ENCODE measurements at regions not wholly inside any gene's neighbourhood (a gene's known extent, or its start where the extent isn't known, plus 50 kb on each side); places are given as distances from the start of the nearest gene placed in this dataset.

GRCh38 chr9:7297521-7297920, 502.1 kb downstream of the DMAC1 start:
- H4K20me1 ChIP-seq (ENCODE audit: control insufficient read depth, extremely low read depth, insufficient read depth, low read length), result no peaks in the 10 kb centered on the region
- H3K36me3 ChIP-seq (ENCODE audit: control insufficient read depth, insufficient read depth, low read length), result no peaks in the 10 kb centered on the region
- no peak for DNase-seq (ENCODE audit: low read depth in 2 of 2)
- no peaks in the 10 kb centered on the region for H3K79me2 ChIP-seq (ENCODE audit: control insufficient read depth, insufficient read depth, low read length)
- no peak overlapping the region for H3K4me3 ChIP-seq (replicated peaks in 1 of 4; ENCODE audit: control extremely low read depth in 1 of 4, insufficient read depth in 1 of 4, low read depth in 3 of 4, low read length in 4 of 4)
- H3K9me3 ChIP-seq (ENCODE audit: control insufficient read depth, insufficient read depth, low read depth, low read length), result no peaks in the 10 kb centered on the region
- TF ChIP-seq CTCF (conservative IDR thresholded peaks at IDR 0.05 in 1 of 2, IDR thresholded peaks at IDR 0.05 in 1 of 2; ENCODE audit: low read depth in 1 of 2, low read length in 2 of 2) (no peak), EZH2 (IDR thresholded peaks at IDR 0.05; ENCODE audit: low read length, missing control alignments) (no peak)
- no peaks in the 10 kb centered on the region for H3K4me1 ChIP-seq (ENCODE audit: control insufficient read depth, extremely low read depth, insufficient read depth, low read length)
- no peak overlapping the region for H2AFZ ChIP-seq (ENCODE audit: low read length)
- no peak overlapping the region for H3K27ac ChIP-seq (ENCODE audit: insufficient read depth, low read length)
- H3K9ac ChIP-seq (ENCODE audit: insufficient read depth, low read length), result no peak overlapping the region
- no peaks in the 10 kb centered on the region for H3K27me3 ChIP-seq (ENCODE audit: control insufficient read depth, insufficient read depth, low read length)
- no peak overlapping the region for H3K4me2 ChIP-seq (ENCODE audit: extremely low read depth, insufficient read depth, low read length)

- no peak for DNase-seq (ENCODE audit: low read depth in 2 of 2)
- Histone ChIP-seq H3K4me2 (ENCODE audit: extremely low read depth, insufficient read depth, low read length) (no peak overlapping the region), H3K9me3 (ENCODE audit: control insufficient read depth, insufficient read depth, low read depth, low read length) (no peaks in the 10 kb centered on the region)
Measured at GRCh38 chr9:7293091-7293490, 506.5 kb downstream of the DMAC1 start.

GRCh38 chr9:7289773-7290172, 509.8 kb downstream of the DMAC1 start:
- TF ChIP-seq CTCF (conservative IDR thresholded peaks at IDR 0.05 in 1 of 2, IDR thresholded peaks at IDR 0.05 in 1 of 2; ENCODE audit: low read depth in 1 of 2, low read length in 2 of 2) (no peak), EZH2 (IDR thresholded peaks at IDR 0.05; ENCODE audit: low read length, missing control alignments) (no peak)
- no peaks in the 10 kb centered on the region for H4K20me1 ChIP-seq (ENCODE audit: control insufficient read depth, extremely low read depth, insufficient read depth, low read length)
- no peak overlapping the region for H3K9ac ChIP-seq (ENCODE audit: insufficient read depth, low read length)

More at GRCh38 chr9:7293091-7293490, 506.5 kb downstream of the DMAC1 start:
- no peak overlapping the region for H3K4me3 ChIP-seq (replicated peaks in 1 of 4; ENCODE audit: control extremely low read depth in 1 of 4, insufficient read depth in 1 of 4, low read depth in 3 of 4, low read length in 4 of 4)
- no peak overlapping the region for H3K27ac ChIP-seq (ENCODE audit: insufficient read depth, low read length)
- H3K9ac ChIP-seq (ENCODE audit: insufficient read depth, low read length), result no peak overlapping the region
- no peak overlapping the region for H2AFZ ChIP-seq (ENCODE audit: low read length)
- H3K4me1 ChIP-seq (ENCODE audit: control insufficient read depth, extremely low read depth, insufficient read depth, low read length), result no peaks in the 10 kb centered on the region
- no peaks in the 10 kb centered on the region for H3K79me2 ChIP-seq (ENCODE audit: control insufficient read depth, insufficient read depth, low read length)
- H4K20me1 ChIP-seq (ENCODE audit: control insufficient read depth, extremely low read depth, insufficient read depth, low read length), result no peaks in the 10 kb centered on the region
- no peaks in the 10 kb centered on the region for H3K36me3 ChIP-seq (ENCODE audit: control insufficient read depth, insufficient read depth, low read length)
- no peak for TF ChIP-seq CTCF (conservative IDR thresholded peaks at IDR 0.05 in 1 of 2, IDR thresholded peaks at IDR 0.05 in 1 of 2; ENCODE audit: low read depth in 1 of 2, low read length in 2 of 2)
- no peak for TF ChIP-seq EZH2 (IDR thresholded peaks at IDR 0.05; ENCODE audit: low read length, missing control alignments)
- no peaks in the 10 kb centered on the region for H3K27me3 ChIP-seq (ENCODE audit: control insufficient read depth, insufficient read depth, low read length)

More at GRCh38 chr9:7289773-7290172, 509.8 kb downstream of the DMAC1 start:
- Histone ChIP-seq H3K9me3 (ENCODE audit: control insufficient read depth, insufficient read depth, low read depth, low read length) (no peaks in the 10 kb centered on the region), H3K36me3 (ENCODE audit: control insufficient read depth, insufficient read depth, low read length) (no peaks in the 10 kb centered on the region), H2AFZ (ENCODE audit: low read length) (no peak overlapping the region), H3K27me3 (ENCODE audit: control insufficient read depth, insufficient read depth, low read length) (no peaks in the 10 kb centered on the region), H3K4me1 (ENCODE audit: control insufficient read depth, extremely low read depth, insufficient read depth, low read length) (no peaks in the 10 kb centered on the region), H3K27ac (ENCODE audit: insufficient read depth, low read length) (no peak overlapping the region), H3K79me2 (ENCODE audit: control insufficient read depth, insufficient read depth, low read length) (no peaks in the 10 kb centered on the region), H3K4me2 (ENCODE audit: extremely low read depth, insufficient read depth, low read length) (no peak overlapping the region), H3K4me3 (replicated peaks in 1 of 4; ENCODE audit: control extremely low read depth in 1 of 4, insufficient read depth in 1 of 4, low read depth in 3 of 4, low read length in 4 of 4) (no peak overlapping the region)
- DNase-seq (ENCODE audit: low read depth in 2 of 2), result no peak

Data from fibroblast of lung (primary cell).